GM21360 (cell line): ENCODE measurements at regions not wholly inside any gene's neighbourhood (a gene's known extent, or its start where the extent isn't known, plus 50 kb on each side); places are given as distances from the start of the nearest gene placed in this dataset.

Experiments used
- ATAC-seq: cut with Tn5 transposase; IDR thresholded peaks from one replicate; pipeline ENCODE4 v1.9.1; 2021; ENCODE audit warnings: mild to moderate bottlenecking, moderate library complexity; ENCODE audit not compliant: unreplicated experiment

DNA sequence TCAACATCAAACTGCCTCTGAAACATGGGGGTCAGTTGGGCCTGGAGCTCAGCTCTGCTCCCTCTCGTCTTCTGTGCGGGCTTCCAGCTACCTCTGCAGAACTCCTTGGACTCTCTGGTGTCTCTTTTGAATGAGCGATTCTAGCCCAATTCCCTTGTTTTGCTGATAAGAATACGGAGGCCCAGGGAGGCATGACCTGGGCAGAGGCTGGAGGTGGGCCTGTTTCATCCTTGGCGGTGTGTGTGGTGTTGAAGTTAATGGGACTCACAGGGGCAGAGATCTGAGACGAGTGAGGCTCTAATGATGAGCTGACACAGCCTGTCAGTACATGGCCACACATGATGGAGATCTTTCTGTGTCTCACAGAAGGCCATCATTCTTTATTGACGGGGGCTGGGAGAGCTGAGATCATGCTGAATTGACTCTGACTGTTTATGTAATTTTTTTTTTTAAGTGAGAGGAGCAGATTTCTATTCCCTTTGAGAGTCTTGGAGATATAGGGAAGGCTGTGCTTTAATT lies 134.5 kb downstream of the URB2 start:
- ATAC-seq, result no peak

DNA sequence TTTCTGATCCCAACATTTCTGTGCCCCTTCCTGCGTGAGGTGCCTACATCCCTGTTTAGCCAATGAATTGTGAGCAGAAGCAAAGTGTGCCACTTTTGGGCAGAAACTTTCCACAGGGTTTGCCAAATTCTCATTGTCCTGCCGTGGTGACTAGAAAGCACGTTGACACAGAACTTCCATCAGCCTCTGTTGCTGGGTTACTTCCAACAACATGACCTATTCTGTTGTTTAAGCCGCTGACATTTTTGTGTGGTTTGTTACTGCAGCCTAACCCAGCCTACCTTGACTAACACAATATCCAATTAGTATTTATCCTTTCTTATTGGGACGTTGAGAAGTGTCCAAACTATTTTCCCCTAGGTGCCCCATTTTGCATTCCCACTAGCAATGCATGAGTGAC lies 136.8 kb downstream of the URB2 start:
- ATAC-seq, result no peak

DNA sequence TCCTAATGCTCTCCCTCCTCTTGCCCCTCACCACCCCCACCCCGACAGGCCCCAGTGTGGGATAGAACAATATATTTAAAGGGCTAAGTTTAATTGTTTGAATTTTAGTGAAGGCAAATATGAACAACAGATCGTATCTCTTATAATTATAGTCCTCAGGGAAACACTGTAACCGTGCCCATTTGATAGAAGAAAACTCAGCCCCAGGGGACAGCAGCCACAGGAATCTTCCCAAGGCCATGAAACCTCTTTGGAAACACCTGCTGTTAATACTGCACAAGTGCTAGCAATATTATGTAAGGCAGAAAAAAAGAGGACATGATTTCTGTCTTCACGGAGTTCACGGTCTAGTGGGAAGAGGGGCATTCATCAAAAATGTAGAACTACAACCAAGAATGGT lies 142.2 kb downstream of the URB2 start:
- ATAC-seq, result no peak

DNA sequence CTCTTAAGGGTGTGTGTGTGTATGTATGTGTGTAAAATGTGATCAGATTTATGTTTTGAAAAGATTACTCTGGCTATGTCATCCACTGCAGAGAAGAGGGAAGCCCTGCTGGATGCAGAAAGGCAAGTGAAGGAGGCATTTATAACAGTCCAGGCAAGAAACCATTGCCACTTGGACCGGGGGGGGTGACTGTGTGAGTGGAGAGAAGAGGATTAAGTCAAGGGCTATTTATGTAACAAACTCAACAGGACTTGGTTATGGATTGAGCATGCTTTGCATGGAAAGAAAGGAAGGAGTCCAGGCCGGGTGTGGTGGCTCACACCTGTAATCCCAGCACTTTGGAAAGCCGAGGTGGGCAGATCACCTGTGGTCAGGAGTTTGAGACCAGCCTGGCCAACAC lies 143.0 kb downstream of the URB2 start:
- no peak for ATAC-seq

DNA sequence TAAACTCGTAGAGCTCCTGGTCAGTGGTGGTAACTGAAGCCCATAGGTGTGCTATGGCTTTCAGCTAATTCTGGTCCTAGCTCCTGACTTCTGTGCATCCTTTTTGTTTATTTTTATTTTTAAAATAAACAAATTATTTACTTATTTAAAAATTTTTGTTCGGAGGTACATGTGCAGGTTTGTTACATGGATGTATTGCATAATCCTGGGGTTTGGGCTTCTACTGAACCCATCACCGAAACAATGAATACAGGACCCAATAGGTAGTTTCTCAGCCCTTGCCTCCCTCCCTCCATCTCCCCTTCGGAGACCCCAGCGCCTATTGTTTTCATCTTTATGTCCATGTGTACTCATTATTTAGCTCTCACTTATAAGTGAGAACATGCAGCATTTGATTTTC lies 143.8 kb downstream of the URB2 start:
- no peak for ATAC-seq

DNA sequence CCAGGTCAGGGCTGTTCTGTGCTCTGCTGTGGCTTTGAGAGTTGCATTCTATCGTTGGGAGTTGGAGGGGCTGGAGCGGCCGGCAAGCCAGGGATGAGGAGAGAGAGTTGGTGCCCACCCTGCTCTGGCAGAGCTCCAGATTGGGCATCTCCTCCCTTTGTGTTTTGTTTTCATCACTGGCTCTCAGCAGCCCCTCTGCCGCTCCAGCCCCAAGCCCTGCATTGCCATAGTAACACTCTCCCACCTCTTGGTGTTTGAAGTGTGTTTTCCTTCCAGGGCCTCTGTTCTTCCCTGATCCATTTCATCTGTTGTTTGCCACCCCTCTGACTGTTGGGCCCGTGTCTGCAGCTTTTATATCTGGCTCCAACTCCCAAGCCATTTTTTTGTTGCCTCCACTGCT lies 152.7 kb downstream of the URB2 start:
- no peak for ATAC-seq

DNA sequence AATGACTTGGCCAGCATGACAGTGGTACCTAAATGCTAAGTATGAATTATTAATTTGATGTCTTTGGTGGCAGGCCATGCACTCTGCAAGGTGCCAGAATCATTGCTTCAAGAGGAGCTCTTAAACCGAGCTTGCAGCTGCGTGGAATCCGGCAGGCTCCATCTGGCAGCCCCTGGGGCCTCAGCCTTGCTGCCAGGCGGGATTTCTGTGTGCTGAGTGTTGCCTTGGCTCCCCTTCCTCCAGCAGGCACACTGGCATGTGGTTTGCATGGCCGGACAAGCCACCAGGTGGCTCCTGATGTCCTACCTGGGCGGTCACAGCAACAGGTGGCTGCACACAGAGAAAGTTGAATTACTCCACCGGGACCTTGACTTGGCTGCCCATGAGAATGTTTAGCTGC lies 155.4 kb downstream of the URB2 start:
- ATAC-seq, result no peak

DNA sequence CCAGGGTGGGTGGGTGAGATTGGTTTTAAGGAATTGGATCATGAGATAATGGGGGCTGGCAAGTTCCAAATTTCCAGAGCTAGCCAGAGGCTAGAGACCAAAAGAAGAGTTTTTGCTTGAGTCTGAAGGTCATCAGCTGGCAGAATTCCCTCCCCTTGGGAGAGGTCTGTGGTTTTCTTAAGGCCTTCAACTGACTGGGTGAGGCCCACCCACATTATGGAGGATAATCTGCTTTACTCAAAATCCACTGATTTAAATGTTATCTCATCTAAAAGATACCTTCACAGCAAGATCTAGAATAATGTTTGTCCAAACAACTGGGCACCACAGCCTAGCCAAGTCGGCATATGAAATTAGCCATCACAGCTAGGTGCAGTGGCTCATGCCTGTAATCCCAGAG lies 156.4 kb downstream of the URB2 start:
- ATAC-seq, result no peak

DNA sequence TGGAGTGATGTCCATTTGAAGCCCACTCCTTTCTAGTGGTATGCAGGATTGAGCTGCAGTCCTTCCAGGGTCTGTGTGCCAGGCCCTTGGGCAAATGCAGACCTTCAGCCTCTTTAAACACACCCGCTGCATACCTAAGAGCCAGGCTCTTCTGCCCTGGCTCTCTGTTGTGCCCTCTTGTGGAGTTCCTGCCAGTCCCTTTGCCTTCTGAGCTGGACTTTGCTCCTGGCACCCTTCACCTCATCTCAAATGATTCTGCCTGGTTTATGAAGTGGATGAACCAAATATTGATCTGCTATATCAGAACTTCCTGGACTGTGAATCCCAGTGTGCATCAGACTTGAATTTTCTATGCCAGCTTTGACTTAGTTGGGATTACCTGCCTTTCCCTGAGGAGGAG lies 158.8 kb downstream of the URB2 start:
- ATAC-seq, result no peak

DNA sequence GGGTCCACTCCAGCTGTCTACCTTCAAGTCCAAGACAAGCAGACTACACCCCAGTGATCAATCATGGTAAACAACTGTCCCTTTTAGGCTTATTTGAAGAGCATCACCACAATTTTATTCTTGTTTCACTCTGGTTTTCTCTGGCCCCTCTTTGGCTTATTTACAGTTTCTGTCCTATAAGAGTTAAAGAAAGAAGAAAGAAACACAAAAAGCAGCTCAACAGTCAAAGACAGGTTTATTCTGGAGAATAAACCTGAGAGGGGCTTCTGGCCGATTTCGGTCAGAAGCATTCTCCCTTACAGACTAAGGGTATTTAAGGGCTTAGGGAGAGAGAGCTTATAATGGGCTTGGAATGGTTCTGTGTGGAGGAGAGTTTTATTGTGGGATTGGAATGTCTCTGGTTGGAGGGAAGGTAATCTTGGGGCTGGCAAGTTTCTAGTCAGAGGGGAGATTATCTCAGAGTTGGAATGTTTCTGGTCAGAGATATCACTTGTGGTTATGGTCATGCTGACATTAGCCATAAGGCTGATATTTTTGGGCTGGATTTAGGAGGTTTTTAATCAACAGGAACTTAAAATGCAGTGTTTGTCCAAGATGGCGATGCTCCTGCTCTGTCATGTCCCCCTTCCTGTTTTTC lies 161.0 kb downstream of the URB2 start:
- no peak for ATAC-seq

DNA sequence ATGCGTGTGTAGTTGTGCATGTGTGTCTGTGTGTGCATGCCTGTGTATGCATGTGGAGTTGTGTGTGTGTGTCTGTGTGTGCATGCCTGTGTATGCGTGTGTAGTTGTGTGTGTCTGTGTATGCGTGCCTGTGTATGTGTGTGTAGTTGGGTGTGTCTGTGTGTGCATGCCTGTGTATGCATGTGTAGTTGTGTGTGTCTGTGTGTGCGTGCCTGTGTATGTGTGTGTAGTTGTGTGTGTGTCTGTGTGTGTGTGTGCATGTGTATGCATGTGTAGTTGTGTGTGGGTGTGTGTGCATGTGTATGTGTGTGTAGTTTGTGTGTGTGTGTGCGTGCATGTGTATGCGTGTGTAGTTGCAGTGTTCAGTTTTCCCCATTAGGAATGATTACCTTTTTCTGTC lies 162.0 kb downstream of the URB2 start:
- no peak for ATAC-seq

DNA sequence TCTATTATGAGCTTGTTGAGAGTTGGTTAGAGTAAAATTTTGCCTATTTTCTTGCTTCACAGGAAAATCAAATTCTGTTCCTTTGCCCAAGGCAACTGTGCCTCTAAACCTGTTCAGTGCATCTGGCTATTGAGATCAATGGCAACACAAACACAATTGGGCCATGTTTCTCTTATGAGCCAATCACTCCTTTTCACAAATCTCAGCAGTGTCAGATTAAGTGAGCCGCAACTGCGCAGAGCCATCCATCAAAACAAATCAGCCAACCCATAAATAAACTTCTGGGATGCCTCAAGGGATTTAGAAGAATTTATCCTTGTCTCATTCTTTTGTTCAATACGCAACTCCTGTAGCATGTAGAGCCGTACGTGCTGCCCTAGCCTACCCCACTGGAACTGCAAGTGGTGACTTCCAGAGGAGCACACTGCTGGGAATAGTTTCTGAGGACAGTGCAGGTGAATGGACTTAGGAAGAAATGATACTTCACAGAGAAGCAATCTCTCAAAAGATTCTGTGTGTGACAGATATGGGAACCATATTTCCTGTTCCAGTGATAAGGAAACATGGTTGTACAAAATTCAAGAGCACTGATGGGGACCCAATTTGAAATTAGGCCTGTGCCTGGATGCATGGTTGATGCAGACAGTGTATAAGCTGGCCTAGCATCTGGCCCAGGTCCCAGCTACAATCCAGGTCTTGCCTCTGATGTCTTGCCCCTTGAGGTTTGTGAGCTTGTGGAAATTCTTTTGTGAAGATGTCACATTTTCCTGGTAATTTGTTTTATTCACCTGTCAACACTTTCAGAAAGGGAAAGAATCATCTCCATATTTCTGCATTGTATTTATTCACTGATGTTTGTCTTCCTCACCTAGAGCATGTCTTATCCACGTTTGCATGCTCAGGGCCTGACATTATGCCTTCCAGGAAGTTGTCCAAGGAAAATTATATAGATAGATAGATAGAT lies 166.2 kb downstream of the URB2 start:
- ATAC-seq, result no peak

DNA sequence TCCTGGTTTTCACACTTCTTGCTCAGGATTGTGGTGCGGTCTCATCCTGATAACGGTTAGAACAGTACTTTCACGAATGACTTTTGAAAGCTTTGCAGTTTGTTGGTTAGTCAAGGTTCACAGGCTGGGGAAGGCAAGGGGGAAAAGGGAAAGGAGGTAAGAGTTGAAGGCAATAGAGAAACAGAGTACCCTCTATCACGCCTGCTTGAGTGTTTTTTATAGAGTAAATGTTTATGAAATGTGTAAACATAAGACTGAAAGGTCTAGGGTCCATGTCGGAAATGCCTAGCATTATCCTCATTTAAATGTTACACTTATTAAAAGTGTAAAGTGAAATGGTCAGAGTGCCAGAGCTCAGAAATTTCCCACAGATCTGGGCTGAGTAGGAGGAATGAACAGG lies 167.4 kb downstream of the URB2 start:
- ATAC-seq, result no peak

DNA sequence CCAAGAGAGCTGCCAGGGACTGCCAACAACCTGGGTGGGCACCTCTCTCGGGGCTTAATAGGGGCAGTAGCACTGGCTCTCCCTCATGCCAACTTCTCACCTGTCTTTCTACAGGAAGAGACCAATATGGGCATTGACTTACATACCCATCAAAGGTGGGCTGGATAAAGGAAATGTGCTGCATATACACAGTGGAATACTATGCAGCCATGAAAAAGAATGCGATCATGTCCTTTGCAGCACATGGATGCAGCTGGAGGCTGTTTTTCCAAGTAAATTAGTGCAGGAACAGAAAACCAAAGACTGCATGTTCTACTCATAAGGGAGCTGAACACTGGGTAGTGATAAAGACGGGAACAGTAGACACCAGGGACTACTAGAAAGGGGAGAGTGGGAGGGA lies 172.5 kb downstream of the URB2 start:
- ATAC-seq, result no peak

DNA sequence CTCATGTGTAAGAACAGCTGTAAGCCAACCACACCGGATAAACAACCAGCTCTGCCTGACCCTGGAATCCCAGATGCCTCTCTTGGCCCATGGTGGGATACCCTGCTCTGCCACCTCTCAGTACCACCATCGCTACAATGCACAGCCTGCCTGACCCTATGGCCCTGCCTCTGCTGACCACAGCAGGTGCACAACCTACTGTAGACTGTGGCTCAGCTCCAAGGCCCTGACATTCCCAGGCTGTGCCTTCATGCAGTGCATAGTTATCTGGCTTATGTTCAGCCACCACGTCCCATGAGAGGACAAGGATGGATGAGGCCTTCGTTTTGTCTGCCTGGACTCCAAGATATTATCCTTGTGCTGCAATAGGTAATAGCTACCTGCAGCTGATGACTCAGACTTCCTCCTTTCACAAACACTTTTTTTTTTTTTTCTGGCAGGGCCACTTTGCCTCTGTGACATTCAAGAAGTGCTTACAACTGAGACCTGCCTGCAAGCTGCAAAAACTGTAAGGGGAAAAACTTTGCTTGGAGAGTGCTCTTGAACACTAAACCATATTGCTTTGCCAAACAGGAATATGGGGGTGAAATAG lies 177.7 kb downstream of the URB2 start:
- no peak for ATAC-seq

DNA sequence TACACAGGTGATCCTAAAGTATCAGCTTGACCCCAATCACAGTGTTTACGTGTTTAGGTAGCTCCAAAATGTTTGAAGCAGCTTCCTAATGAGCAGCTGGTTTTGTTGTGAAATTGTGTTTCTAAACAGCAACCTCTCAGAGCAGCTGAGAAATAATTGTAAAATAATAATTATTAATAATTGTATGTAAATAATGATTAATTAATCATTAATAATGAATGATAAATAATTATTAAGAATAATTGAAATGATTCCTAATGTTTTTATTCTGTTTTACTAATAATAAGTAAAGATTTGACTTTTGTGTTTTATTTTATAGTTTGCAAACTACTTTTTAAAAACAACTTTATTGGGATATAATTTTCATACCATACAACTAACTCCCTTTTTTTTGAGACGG lies 182.2 kb downstream of the URB2 start:
- ATAC-seq, result no peak

DNA sequence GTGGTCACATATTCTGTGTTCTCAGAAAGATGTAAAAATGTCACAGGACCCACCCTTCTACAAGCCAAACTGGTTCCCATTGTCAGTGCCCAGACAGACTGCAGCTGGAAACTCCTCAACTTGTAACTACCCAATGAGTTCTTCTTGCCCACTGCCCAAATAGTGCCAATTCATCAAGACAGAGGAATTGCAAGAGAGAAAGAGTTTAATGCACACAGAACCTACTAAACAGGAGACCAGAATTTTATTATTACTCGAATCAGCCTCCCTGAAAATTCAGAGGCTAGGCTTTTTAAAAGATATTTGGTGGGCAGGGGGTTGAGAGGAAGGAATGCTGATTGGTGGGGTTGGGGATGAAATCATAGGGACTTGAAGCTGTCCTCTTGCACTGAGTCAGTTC lies 184.1 kb downstream of the URB2 start:
- no peak for ATAC-seq

DNA sequence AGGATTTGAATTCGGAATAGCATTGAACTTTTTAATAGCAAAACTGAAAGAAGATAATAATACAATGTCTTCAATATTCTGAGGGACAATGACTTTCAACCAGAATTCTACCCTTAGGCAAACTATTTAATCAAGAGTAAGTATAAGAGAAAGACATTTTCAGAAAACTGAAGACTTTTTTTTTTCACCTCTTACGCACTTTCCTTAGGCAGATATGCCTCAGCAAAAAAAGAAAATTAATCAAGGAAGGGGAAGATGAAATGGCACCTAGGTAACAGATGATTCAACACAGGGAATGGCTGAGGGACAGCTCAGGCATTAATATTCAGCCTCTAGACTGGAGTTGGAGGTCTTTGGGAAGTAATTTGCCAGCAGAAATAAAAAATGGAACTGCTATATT lies 184.9 kb downstream of the URB2 start:
- no peak for ATAC-seq

DNA sequence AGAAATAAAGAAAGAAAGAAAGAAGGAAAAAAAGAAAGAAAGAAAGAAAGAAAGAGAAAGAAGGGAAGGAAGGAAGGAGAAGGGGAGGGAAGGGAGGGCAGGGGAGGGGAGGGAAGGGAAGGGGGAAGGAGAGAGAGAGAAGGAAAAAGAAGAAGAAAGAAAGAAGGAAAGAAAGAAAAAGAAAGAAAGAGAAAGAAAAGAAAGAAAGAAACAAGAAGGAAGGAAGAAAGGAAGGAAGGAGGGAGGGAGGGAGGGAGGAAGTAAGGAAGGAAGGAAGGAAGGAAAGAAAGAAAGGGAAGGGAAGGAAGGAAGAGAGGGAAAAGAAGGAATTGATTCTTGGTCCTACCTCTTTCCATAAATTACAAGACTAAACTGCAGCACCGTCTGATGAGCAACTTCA lies 186.1 kb downstream of the URB2 start:
- no peak for ATAC-seq

DNA sequence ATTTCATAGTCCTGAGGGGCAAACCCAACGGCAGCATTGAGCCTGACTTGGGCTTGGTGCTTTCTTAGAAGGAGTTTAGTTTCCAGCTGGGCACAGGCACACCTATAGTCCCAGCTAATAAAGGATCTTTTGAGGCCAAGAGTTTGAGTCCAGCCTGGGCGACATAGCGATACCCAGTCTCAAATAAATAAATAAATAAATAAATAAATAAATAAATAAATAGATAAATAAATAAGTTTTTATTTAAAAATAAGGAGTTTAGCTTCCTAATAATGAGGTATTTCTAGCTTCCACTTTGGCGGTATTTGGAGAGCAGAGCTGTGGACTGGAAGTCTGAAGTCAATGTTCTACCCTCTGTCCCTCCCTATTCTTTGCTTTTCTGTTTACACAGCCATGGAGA lies 186.6 kb downstream of the URB2 start:
- ATAC-seq, result no peak

DNA sequence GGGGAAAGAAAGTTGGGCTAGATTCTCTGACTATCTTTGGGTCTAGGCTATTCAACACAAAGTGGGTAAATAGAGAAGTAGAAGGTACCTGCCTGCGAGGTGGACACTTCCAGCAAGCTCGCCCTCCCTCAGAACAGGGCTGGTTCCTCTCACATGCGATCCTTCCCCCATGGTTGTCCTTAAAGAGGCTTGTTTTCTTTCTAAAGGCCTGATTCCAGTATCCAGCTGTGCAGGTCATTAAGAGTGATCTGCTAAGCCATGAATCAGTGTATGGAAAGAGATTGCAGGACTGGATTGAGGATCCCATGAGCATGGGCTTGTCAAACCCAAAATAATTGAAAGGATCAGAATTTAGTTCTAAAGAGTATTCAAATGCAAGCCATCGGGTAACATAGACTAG lies 189.0 kb downstream of the URB2 start:
- ATAC-seq, result no peak

DNA sequence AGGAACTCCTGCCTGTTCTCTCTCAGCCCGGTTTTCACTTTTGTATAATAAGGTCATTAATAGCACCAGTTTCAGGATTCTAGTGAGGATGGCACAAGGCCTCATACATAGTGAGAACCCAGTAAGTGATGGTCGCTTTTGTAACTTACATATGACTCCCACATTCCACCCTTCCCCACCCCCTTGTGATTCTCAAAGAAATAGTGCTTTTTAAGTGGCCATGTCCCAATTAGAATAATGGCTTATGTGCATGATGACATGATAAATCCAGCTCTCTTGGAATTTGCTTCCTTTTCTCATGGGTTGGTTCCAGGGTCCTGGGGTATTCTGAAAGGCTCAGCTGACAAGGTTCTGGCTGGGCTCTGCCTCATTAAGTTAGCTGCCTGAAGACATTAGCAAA lies 189.9 kb downstream of the URB2 start:
- ATAC-seq, result no peak
